ENCODE measurements at regions not wholly inside any gene's neighbourhood (a gene's known extent, or its start where the extent isn't known, plus 50 kb on each side); places are given as distances from the start of the nearest gene placed in this dataset.

DNA sequence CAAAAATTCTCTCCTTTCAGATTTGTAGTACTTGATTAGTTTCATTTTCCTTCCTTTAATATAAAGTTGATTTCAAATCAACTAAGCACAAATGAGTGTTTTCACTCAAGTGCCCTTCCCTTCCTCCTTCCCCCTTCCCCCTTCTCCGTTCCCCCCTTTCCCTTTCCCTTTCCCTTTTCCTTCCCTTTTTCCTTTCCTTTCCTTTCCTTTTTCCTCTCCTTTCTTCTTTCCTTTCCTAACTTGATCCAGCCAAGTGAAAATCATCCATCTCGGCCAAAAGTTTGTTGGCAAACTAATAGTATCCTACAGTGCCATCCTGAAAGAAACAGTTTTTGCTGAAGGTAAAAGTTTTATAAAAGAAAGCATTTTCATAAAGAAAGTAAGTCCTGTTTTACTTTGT, 85.3 kb upstream of the CD180 start:
- TF ChIP-seq, protein P1, sequence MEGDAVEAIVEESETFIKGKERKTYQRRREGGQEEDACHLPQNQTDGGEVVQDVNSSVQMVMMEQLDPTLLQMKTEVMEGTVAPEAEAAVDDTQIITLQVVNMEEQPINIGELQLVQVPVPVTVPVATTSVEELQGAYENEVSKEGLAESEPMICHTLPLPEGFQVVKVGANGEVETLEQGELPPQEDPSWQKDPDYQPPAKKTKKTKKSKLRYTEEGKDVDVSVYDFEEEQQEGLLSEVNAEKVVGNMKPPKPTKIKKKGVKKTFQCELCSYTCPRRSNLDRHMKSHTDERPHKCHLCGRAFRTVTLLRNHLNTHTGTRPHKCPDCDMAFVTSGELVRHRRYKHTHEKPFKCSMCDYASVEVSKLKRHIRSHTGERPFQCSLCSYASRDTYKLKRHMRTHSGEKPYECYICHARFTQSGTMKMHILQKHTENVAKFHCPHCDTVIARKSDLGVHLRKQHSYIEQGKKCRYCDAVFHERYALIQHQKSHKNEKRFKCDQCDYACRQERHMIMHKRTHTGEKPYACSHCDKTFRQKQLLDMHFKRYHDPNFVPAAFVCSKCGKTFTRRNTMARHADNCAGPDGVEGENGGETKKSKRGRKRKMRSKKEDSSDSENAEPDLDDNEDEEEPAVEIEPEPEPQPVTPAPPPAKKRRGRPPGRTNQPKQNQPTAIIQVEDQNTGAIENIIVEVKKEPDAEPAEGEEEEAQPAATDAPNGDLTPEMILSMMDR (IDR thresholded peaks at IDR 0.05), result no peak
- TF ChIP-seq EZH2phosphoT487 (IDR thresholded peaks at IDR 0.05) (no peak), EZH2 (IDR thresholded peaks at IDR 0.05) (no peak)

Data from neural progenitor cell (in vitro differentiated cells).